ENCODE measurements at regions not wholly inside any gene's neighbourhood (a gene's known extent, or its start where the extent isn't known, plus 50 kb on each side); places are given as distances from the start of the nearest gene placed in this dataset.

DNA sequence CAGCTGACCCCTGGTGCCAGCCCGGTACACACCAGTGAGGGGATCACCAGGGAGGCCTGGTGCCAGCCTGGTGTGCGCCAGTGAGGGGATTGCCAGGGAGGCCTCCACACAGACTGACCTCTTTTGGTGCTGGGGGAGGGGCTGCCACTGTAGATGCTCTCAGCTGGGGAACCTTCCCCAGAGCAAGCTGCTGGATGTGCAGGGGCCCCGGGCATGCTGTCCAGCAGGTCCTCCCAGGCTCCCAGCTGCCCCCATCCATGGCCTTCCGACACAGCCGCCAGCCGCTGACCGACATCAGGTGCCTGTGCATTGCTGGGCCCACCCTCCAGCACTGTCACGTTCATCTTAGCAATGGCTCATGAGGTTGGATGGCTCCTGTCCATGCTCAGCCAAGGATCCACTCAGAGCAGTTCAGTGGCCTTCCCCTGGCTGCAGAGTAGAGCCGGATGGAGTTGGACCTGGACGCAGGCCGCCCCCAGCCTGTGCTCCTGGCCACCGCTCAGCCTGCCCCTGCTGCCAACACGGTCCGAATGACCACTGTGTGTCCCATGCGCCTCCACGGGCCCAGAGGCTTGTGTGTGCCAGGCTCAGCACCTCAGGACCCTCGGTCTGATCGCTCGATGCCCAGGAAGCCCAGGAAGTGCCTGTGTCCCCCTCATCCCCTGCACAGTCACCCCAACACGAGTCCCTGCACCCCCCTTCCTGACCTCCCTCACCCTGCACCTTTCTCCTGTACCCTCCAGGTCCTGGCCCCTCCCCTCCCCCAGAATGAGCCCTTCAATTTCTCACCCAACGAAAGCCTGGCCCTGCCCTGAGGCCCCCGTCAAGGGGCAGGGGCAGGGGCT, 95.7 kb downstream of the YTHDF1 start:
- Histone ChIP-seq H3K27me3 (ENCODE audit: insufficient read depth in 3 of 3, low read length in 2 of 3) (peaks cover 0 to 63% (median 23%) of the 10 kb centered on the region in 3 donors), H3K9me3 (no peaks in the 10 kb centered on the region), H3K4me3 (no peak overlapping the region), H3K27ac (no peak overlapping the region), H3K36me3 (ENCODE audit: insufficient read depth in 1 of 2, low read depth in 1 of 2) (no peaks in the 10 kb centered on the region), H3K4me1 (no peaks in the 10 kb centered on the region)
- ATAC-seq = no peak
- WGBS, 3 donors = 65 to 70% (median 65%) methylated on average over 21 to 22 of the region's 22 CpGs
- peak in 1 of 2 donors; percentile 45 for DNase-seq
- TF ChIP-seq CTCF (IDR thresholded peaks at IDR 0.05) = no peak
- intact Hi-C loops (cut with DNase I) = no loop called here

GRCh38 chr20:63119121-63119962, 96.6 kb downstream of the YTHDF1 start:
- ATAC-seq (no peak), DNase-seq (peak in 1 of 2 donors; percentile 40)
- WGBS, 3 donors = 51 to 55% (median 53%) methylated on average over 21 to 23 of the region's 23 CpGs
- Histone ChIP-seq H3K36me3 (ENCODE audit: insufficient read depth in 1 of 2, low read depth in 1 of 2) (no peaks in the 10 kb centered on the region), H3K4me1 (no peaks in the 10 kb centered on the region), H3K27ac (no peak overlapping the region), H3K27me3 (ENCODE audit: insufficient read depth in 3 of 3, low read length in 2 of 3) (peaks cover 0 to 62% (median 19%) of the 10 kb centered on the region in 3 donors), H3K9me3 (no peaks in the 10 kb centered on the region), H3K4me3 (no peak overlapping the region)
- TF ChIP-seq CTCF (IDR thresholded peaks at IDR 0.05) = no peak
- intact Hi-C loops (cut with DNase I) = no loop called here

GRCh38 chr20:63118303-63119120, 97.4 kb downstream of the YTHDF1 start:
- H3K4me1 ChIP-seq = no peaks in the 10 kb centered on the region
- no peak for ATAC-seq
- no peak for TF ChIP-seq CTCF (IDR thresholded peaks at IDR 0.05)
- H3K27me3 ChIP-seq (ENCODE audit: insufficient read depth in 3 of 3, low read length in 2 of 3) = peaks cover 0 to 62% (median 20%) of the 10 kb centered on the region in 3 donors
- H3K4me3 ChIP-seq = no peak overlapping the region
- no peaks in the 10 kb centered on the region for H3K36me3 ChIP-seq (ENCODE audit: insufficient read depth in 1 of 2, low read depth in 1 of 2)
- no peak overlapping the region for H3K27ac ChIP-seq
- intact Hi-C loops (cut with DNase I) = no loop called here
- H3K9me3 ChIP-seq = no peaks in the 10 kb centered on the region
- 75 to 81% (median 79%) methylated on average over 38 of the region's 38 CpGs for WGBS, 3 donors
- no peak for DNase-seq

DNA sequence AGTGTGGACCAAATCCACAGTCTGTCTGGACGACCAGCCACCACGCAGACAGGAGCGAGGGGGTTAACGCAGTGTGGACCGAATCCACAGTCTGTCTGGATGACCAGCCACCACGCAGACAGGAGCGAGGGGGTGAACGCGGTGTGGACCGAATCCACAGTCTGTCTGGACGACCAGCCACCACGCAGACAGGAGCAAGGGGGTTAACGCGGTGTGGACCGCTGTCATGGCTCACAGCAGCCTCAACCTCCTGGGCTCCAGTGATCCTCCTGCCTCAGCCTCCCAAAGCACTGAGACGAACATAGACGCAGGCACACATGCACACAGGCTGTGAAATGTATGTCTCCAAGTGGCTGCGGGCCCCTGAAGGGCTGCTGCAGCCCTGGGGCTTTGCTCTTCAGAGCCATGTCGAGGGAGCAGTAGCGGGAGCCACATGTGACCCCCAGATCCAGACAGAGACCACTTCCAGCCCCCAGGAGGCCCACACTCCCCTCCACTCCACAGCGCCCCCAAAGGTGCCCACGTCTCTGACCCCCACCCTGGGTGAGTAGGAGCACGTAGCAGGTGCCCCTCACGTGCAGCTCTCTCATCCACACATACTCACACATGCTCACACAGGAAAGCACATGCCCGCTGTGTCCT, 98.1 kb downstream of the YTHDF1 start:
- Histone ChIP-seq H3K4me3 (no peak overlapping the region), H3K9me3 (no peaks in the 10 kb centered on the region), H3K4me1 (no peaks in the 10 kb centered on the region), H3K36me3 (ENCODE audit: insufficient read depth in 1 of 2, low read depth in 1 of 2) (no peaks in the 10 kb centered on the region), H3K27ac (no peak overlapping the region), H3K27me3 (ENCODE audit: insufficient read depth in 3 of 3, low read length in 2 of 3) (peaks cover 0 to 61% (median 18%) of the 10 kb centered on the region in 3 donors)
- 80 to 87% (median 80%) methylated on average over 24 to 25 of the region's 25 CpGs for WGBS, 3 donors
- DNase-seq (peak in 1 of 2 donors; percentile 40), ATAC-seq (no peak)
- intact Hi-C loops (cut with DNase I) = no loop called here
- no peak for TF ChIP-seq CTCF (IDR thresholded peaks at IDR 0.05)
